ENCODE measurements at regions not wholly inside any gene's neighbourhood (a gene's known extent, or its start where the extent isn't known, plus 50 kb on each side); places are given as distances from the start of the nearest gene placed in this dataset.

DNA sequence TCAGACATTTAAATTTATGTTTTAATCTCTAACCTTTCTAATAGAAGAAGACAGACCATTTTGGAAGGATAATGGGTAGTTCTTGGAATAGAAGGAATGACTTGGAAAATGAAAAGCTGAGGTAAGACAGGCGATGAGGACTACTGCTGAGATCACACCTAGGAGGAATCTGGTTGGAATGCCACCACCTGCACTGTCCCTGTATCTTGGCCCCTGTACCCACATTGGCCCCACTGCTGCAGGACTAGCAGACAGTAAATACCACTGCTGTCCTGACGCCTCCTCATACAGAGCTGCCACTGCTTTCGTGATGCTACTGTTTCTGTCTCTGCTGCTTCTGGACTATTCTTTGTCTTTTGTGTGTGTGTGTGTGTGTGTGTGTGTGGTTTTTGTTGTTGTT lies 359.8 kb downstream of the TMEM232 start:
- intact Hi-C loops (cut with micrococcal nuclease; ENCODE audit: unreplicated experiment) (no loop called here), in situ Hi-C loops (cut with MboI) (no loop called here)
- no peaks in the 10 kb centered on the region for H3K27me3 ChIP-seq (replicated peaks in 1 of 2; ENCODE audit: control insufficient read depth in 2 of 2, insufficient read depth in 2 of 2, low read length in 1 of 2)
- TF ChIP-seq, protein P1, sequence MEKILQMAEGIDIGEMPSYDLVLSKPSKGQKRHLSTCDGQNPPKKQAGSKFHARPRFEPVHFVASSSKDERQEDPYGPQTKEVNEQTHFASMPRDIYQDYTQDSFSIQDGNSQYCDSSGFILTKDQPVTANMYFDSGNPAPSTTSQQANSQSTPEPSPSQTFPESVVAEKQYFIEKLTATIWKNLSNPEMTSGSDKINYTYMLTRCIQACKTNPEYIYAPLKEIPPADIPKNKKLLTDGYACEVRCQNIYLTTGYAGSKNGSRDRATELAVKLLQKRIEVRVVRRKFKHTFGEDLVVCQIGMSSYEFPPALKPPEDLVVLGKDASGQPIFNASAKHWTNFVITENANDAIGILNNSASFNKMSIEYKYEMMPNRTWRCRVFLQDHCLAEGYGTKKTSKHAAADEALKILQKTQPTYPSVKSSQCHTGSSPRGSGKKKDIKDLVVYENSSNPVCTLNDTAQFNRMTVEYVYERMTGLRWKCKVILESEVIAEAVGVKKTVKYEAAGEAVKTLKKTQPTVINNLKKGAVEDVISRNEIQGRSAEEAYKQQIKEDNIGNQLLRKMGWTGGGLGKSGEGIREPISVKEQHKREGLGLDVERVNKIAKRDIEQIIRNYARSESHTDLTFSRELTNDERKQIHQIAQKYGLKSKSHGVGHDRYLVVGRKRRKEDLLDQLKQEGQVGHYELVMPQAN (conservative IDR thresholded peaks at IDR 0.05): no peak
- TF ChIP-seq BHLHE40 (IDR thresholded peaks at IDR 0.05; ENCODE audit: borderline replicate concordance in 1 of 2, low read depth in 2 of 2, low read length in 1 of 2) (no peak), NRF1 (conservative IDR thresholded peaks at IDR 0.05; ENCODE audit: low read depth, low read length) (no peak), ZNF622 (IDR thresholded peaks at IDR 0.05) (no peak), PAX5 (IDR thresholded peaks at IDR 0.05; ENCODE audit: borderline replicate concordance, low read depth, low read length) (no peak), HDGF (IDR thresholded peaks at IDR 0.05) (no peak), YY1 (IDR thresholded peaks at IDR 0.05; ENCODE audit: low read depth, low read length) (no peak), POLR2AphosphoS2 (IDR thresholded peaks at IDR 0.05; ENCODE audit: low read depth, low read length) (no peak), RCOR1 (conservative IDR thresholded peaks at IDR 0.05; ENCODE audit: low read depth, low read length) (no peak), MYB (IDR thresholded peaks at IDR 0.05; ENCODE audit: borderline replicate concordance, low read depth, low read length) (no peak), HDAC2 (IDR thresholded peaks at IDR 0.05) (no peak), ETV6 (conservative IDR thresholded peaks at IDR 0.05 in 1 of 2, IDR thresholded peaks at IDR 0.05 in 1 of 2; ENCODE audit: borderline replicate concordance in 1 of 2, low read depth in 1 of 2) (no peak), POLR2A (IDR thresholded peaks at IDR 0.05; ENCODE audit: low read depth, low read length) (no peak), WRNIP1 (IDR thresholded peaks at IDR 0.05; ENCODE audit: borderline replicate concordance, low read depth, low read length) (no peak), TCF12 (IDR thresholded peaks at IDR 0.05; ENCODE audit: low read depth, low read length) (no peak)
- TF ChIP-seq, protein P2, sequence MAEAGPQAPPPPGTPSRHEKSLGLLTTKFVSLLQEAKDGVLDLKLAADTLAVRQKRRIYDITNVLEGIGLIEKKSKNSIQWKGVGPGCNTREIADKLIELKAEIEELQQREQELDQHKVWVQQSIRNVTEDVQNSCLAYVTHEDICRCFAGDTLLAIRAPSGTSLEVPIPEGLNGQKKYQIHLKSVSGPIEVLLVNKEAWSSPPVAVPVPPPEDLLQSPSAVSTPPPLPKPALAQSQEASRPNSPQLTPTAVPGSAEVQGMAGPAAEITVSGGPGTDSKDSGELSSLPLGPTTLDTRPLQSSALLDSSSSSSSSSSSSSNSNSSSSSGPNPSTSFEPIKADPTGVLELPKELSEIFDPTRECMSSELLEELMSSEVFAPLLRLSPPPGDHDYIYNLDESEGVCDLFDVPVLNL (IDR thresholded peaks at IDR 0.05; ENCODE audit: low read depth, low read length): no peak
- H3K27ac ChIP-seq (ENCODE audit: control insufficient read depth, insufficient read depth): no peak overlapping the region
- ATAC-seq (no peak), DNase-seq (ENCODE audit: low read depth, low spot score) (no peak), FAIRE-seq (no peak)
- H3K9me3 ChIP-seq (replicated peaks; ENCODE audit: control insufficient read depth, insufficient read depth, low read length): no peaks in the 10 kb centered on the region
- H3K4me3 ChIP-seq: no peak overlapping the region
- H3K4me2 ChIP-seq (ENCODE audit: control insufficient read depth, insufficient read depth): no peak overlapping the region
- ChIA-PET CTCF (no interaction called here), SMC1A (ENCODE audit: uncharacterized antibody, unreplicated experiment) (no interaction called here), POLR2A (no interaction called here), RAD21 (ENCODE audit: unreplicated experiment) (no interaction called here)
- no peaks in the 10 kb centered on the region for H3K36me3 ChIP-seq (ENCODE audit: control insufficient read depth in 2 of 2, insufficient read depth in 2 of 2, low read length in 1 of 2)
- H4K20me1 ChIP-seq (ENCODE audit: control insufficient read depth, insufficient read depth): no peaks in the 10 kb centered on the region
- H3K4me1 ChIP-seq (ENCODE audit: control insufficient read depth, insufficient read depth, low read length): no peaks in the 10 kb centered on the region
- H3K9ac ChIP-seq (ENCODE audit: control insufficient read depth, insufficient read depth, low read length): no peak overlapping the region
- H2AFZ ChIP-seq (ENCODE audit: control insufficient read depth, low read depth, low read length): no peak overlapping the region
- no TSS peak for BruUV-seq (replicated peaks)
- H3K79me2 ChIP-seq (ENCODE audit: control insufficient read depth, insufficient read depth, low read length): no peaks in the 10 kb centered on the region
- 34% methylated on average over 3 of the region's 3 CpGs for WGBS (ENCODE audit: insufficient coverage, insufficient replicate concordance, low lambda C conversion rate, missing lambda C conversion rate)

All from GM12878 (cell line).